HepG2 (cell line): ENCODE measurements at regions not wholly inside any gene's neighbourhood (a gene's known extent, or its start where the extent isn't known, plus 50 kb on each side); places are given as distances from the start of the nearest gene placed in this dataset.

Experiments
- ARNTL ChIP-seq: sonication (generic); formaldehyde crosslinking; IDR thresholded peaks from 2 replicates; pipeline ENCODE4 v1.4.0; 2020; ENCODE audit warnings: mild to moderate bottlenecking, missing genetic modification reagents
- BCLAF1 ChIP-seq: fragments of 450-650 bp; IDR thresholded peaks from 2 replicates; pipeline ENCODE4 v1.6.1; 2017; ENCODE audit warnings: mild to moderate bottlenecking
- CBX2 ChIP-seq, 2 experiments: fragments of 200-600 bp in 1 of 2; sonication (generic); formaldehyde crosslinking in 1 of 2; IDR thresholded peaks; 2 replicates each; pipeline versions ENCODE4 v1.7.0 to v1.8.1; 2018 to 2022; ENCODE audit warnings: low read depth in 2 of 2, low read length in 1 of 2, mild to moderate bottlenecking in 1 of 2, missing genetic modification reagents in 1 of 2
- CTCF ChIP-seq: sonication (generic); formaldehyde crosslinking; IDR thresholded peaks from 2 replicates; pipeline ENCODE4 v1.5.0; 2020; ENCODE audit warnings: mild to moderate bottlenecking, missing genetic modification reagents, moderate library complexity
- GABPB1 ChIP-seq: IDR thresholded peaks from 2 replicates; pipeline ENCODE4 v1.6.1; 2016; ENCODE audit warnings: mild to moderate bottlenecking, missing genetic modification reagents, moderate library complexity, missing compliant biosample characterization
- HNF4A ChIP-seq: sonication (generic); formaldehyde crosslinking; IDR thresholded peaks from 2 replicates; pipeline ENCODE4 v1.4.0; 2020; ENCODE audit warnings: missing genetic modification reagents
- MLLT10 ChIP-seq: sonication (generic); formaldehyde crosslinking; IDR thresholded peaks from 2 replicates; pipeline ENCODE4 v1.4.0; 2020; ENCODE audit warnings: missing genetic modification reagents
- SP1 ChIP-seq, 2 experiments: fragments of 450-650 bp in 1 of 2; sonication (generic) in 1 of 2; formaldehyde crosslinking in 1 of 2; IDR thresholded peaks; 2 replicates each; pipeline versions ENCODE4 v1.4.0 to v1.6.1; 2016 to 2020; ENCODE audit warnings: missing genetic modification reagents in 1 of 2
- TAF1 ChIP-seq: sonication (generic); formaldehyde crosslinking; IDR thresholded peaks from 2 replicates; pipeline ENCODE4 v1.4.0; 2020; ENCODE audit warnings: missing genetic modification reagents
- ZBTB40 ChIP-seq, 2 experiments: fragments of 450-650 bp in 1 of 2; sonication (generic) in 1 of 2; formaldehyde crosslinking in 1 of 2; IDR thresholded peaks; 2 replicates each; pipeline versions ENCODE4 v1.6.1 to v1.8.0; 2016 to 2022; ENCODE audit warnings: antibody characterized with exemption in 1 of 2, mild to moderate bottlenecking in 1 of 2, missing genetic modification reagents in 1 of 2
- ZBTB8A ChIP-seq: sonication (generic); formaldehyde crosslinking; IDR thresholded peaks from 2 replicates; pipeline ENCODE4 v1.4.0; 2020; ENCODE audit warnings: mild to moderate bottlenecking, low read depth, missing genetic modification reagents, borderline replicate concordance
- ZNF713 ChIP-seq: sonication (generic); formaldehyde crosslinking; IDR thresholded peaks from 2 replicates; pipeline ENCODE4 v1.4.0; 2020; ENCODE audit warnings: mild to moderate bottlenecking, missing genetic modification reagents
- TF ChIP-seq, protein P1 (sequence below): IDR thresholded peaks from 2 replicates; pipeline ENCODE4 v1.6.1; 2012; ENCODE audit warnings: inconsistent platforms

DNA sequence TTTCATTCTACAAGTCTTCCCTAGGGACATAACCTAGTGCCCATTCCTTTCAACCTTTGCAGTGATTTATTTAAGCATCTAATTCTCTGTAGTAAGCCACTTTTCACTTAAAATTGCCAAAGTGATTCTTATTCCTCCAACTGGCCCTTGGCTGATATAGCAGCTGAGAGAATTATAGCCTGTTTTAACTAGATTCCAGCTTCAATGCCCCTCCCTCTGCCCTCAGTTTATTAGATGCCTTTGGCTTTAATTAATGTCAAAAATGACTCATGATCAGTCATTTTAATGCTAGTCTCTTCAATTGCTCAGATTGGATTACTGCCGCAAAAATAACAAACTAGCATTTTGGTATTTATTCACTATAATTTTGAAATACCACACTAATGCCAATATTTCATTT is 145.4 kb upstream of the KCTD3 start:
- TF ChIP-seq, protein P1, sequence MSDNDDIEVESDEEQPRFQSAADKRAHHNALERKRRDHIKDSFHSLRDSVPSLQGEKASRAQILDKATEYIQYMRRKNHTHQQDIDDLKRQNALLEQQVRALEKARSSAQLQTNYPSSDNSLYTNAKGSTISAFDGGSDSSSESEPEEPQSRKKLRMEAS, result no peak
- TF ChIP-seq GABPB1, result no peak
- no peak for TF ChIP-seq BCLAF1
- no peak for TF ChIP-seq TAF1 (CRISPR knock-in tag)
- no peak for TF ChIP-seq CBX2 (IDR thresholded peaks at IDR 0.05; ENCODE audit: low read depth, low read length)
- no peak for TF ChIP-seq CBX2 (CRISPR knock-in tag; IDR thresholded peaks at IDR 0.05; ENCODE audit: low read depth)
- TF ChIP-seq ZBTB40 (IDR thresholded peaks at IDR 0.05), result no peak
- TF ChIP-seq ZBTB40 (CRISPR knock-in tag; IDR thresholded peaks at IDR 0.05), result no peak
- TF ChIP-seq SP1 (IDR thresholded peaks at IDR 0.05), result no peak
- TF ChIP-seq SP1 (CRISPR knock-in tag; IDR thresholded peaks at IDR 0.05), result no peak
- TF ChIP-seq MLLT10, result no peak
- TF ChIP-seq HNF4A (CRISPR knock-in tag), result no peak
- TF ChIP-seq CTCF (CRISPR knock-in tag), result no peak
- TF ChIP-seq ARNTL (CRISPR knock-in tag), result no peak
- no peak for TF ChIP-seq ZNF713 (CRISPR knock-in tag)
- no peak for TF ChIP-seq ZBTB8A
